Colonic mucosa (tissue), 4 donors: ENCODE measurements at regions not wholly inside any gene's neighbourhood (a gene's known extent, or its start where the extent isn't known, plus 50 kb on each side); places are given as distances from the start of the nearest gene placed in this dataset.
"Not testable (repeated sequence)": the region's sequence is repeated elsewhere in the genome, so short reads cannot be mapped to it uniquely, and the experiment has no call there.

ENCODE experiments used
- DNase-seq: peaks from one replicate; pipeline ENCODE4 v3.0.0-alpha.2; 2020
- H3K27ac ChIP-seq: fragments of 200-600 bp; one replicate; pipeline ENCODE4 v1.8.0; 2021
- H3K27me3 ChIP-seq: fragments of 200-600 bp; one replicate; pipeline ENCODE4 v1.8.0; 2021
- H3K36me3 ChIP-seq: fragments of 200-600 bp; one replicate; pipeline ENCODE4 v1.8.0; 2021
- H3K4me1 ChIP-seq: fragments of 200-600 bp; one replicate; pipeline ENCODE4 v1.8.0; 2021; ENCODE audit warnings: mild to moderate bottlenecking
- H3K4me3 ChIP-seq: fragments of 200-600 bp; one replicate; pipeline ENCODE4 v1.8.0; 2021
- H3K9ac ChIP-seq, 2 donors: one replicate each; pipeline ENCODE4 v1.7.0; 2013; ENCODE audit warnings: control low read depth in 2 of 2, low read depth in 2 of 2, low read length in 2 of 2
- H3K9me3 ChIP-seq: fragments of 200-600 bp; one replicate; pipeline ENCODE4 v1.8.0; 2021
- intact Hi-C: fragments of 100-400 bp; cut with DNase I; formaldehyde crosslinking; loops from one replicate; pipeline ENCODE4 v1.14.1; 2022
- TF ChIP-seq, protein P1 (sequence below): fragments of 200-600 bp; IDR thresholded peaks from one replicate; pipeline ENCODE4 v1.8.0; 2022; ENCODE audit warnings: antibody characterized with exemption, mild to moderate bottlenecking
- donor health status: healthy.
- donor health status: DM: no; HTN: no; CAD: no.
- donor health status: DM: no; HTN: no; CAD: no.

DNA sequence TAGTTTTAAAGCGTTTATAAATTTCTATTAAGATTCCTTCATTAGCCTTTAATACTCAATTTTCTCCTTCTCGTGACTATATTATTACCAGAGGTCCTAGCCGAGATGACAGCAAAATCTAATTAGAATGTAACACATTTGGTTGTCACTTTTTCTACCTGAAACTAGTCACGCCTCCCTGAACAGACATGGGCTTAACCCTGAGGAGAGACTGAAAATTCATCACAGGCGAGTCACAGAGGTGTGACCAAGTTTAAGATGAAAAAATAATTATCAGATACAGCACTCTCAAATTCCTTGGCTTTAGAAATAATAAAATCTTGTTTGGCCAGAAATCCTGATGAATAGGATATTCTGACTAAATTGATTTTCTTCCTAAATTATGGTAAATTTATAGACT, 834.4 kb upstream of the SLC39A10 start:
- Histone ChIP-seq H3K9ac (no peak overlapping the region), H3K4me3 (no peak overlapping the region), H3K9me3 (no peaks in the 10 kb centered on the region), H3K27me3 (no peaks in the 10 kb centered on the region), H3K36me3 (no peaks in the 10 kb centered on the region), H3K4me1 (no peaks in the 10 kb centered on the region), H3K27ac (no peak overlapping the region)
- no peak for DNase-seq
- intact Hi-C loops: no loop called here
- TF ChIP-seq, protein P1, sequence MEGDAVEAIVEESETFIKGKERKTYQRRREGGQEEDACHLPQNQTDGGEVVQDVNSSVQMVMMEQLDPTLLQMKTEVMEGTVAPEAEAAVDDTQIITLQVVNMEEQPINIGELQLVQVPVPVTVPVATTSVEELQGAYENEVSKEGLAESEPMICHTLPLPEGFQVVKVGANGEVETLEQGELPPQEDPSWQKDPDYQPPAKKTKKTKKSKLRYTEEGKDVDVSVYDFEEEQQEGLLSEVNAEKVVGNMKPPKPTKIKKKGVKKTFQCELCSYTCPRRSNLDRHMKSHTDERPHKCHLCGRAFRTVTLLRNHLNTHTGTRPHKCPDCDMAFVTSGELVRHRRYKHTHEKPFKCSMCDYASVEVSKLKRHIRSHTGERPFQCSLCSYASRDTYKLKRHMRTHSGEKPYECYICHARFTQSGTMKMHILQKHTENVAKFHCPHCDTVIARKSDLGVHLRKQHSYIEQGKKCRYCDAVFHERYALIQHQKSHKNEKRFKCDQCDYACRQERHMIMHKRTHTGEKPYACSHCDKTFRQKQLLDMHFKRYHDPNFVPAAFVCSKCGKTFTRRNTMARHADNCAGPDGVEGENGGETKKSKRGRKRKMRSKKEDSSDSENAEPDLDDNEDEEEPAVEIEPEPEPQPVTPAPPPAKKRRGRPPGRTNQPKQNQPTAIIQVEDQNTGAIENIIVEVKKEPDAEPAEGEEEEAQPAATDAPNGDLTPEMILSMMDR: no peak

DNA sequence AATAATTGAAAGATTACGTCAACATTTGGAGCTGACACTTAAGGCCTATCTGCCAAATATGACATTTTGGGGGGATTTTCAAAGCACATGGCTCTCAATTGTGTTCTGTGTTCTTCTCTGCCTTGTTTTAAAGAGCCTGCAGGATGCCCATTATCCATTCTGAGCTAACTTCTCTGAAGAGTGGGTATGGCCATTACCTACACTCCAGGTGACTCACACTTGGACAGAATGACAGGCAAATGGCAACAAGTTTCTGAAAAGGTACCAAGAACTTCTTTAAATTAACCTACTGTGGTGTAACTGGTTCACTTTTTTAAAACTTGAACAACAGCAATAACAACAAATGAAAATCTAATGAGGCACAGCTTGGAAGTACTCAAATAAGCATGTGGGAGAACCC, 834.9 kb upstream of the SLC39A10 start:
- H3K4me3 ChIP-seq: no peak overlapping the region
- no peak overlapping the region for H3K9ac ChIP-seq
- no peaks in the 10 kb centered on the region for H3K36me3 ChIP-seq
- no peaks in the 10 kb centered on the region for H3K4me1 ChIP-seq
- no peaks in the 10 kb centered on the region for H3K27me3 ChIP-seq
- no peak overlapping the region for H3K27ac ChIP-seq
- intact Hi-C loops: no loop called here
- TF ChIP-seq, protein P1: no peak
- no peak for DNase-seq
- H3K9me3 ChIP-seq: no peaks in the 10 kb centered on the region

DNA sequence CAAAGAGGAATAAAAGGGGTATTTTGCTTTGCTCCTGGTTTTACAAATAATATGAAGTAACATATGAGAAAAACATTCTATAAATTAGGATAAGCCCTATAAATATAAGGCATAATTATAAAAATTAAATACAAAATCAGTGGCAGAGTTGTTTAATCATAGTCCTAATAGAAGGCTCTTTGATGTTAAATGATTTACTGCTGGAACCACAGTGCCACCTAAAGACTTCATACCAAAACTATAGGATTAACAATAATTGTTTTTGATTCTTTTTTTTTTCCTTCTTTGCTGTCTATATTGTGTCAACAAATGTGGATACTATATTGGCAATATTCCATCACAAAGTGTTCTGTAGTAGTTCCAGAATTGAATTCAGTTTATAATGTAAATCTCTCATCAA, 837.7 kb upstream of the SLC39A10 start:
- Histone ChIP-seq H3K27me3 (no peaks in the 10 kb centered on the region), H3K27ac (no peak overlapping the region), H3K36me3 (no peaks in the 10 kb centered on the region), H3K4me3 (no peak overlapping the region), H3K9ac (no peak overlapping the region), H3K9me3 (no peaks in the 10 kb centered on the region), H3K4me1 (no peaks in the 10 kb centered on the region)
- DNase-seq: no peak
- intact Hi-C loops: no loop called here
- TF ChIP-seq, protein P1: no peak

DNA sequence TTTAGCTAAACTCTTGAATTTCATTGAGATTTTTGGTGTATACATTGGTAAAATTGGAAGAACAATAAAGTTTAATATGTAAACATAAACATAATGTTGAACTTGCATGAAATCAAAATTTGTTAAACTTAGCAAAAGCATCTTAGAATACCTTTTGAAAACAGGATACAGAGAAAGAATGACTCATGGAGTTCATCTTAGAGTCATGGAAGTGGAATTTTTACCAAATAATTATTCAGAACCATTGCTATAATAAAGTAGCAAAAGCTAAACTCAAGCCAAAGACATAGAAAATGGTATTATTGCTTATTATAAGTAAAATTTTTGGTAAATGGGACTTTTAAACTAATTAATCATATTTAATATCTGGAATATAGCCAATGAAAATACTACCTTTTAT, 841.6 kb upstream of the SLC39A10 start:
- no peak overlapping the region for H3K9ac ChIP-seq
- intact Hi-C loops: no loop called here
- no peak overlapping the region for H3K27ac ChIP-seq
- no peaks in the 10 kb centered on the region for H3K4me1 ChIP-seq
- no peaks in the 10 kb centered on the region for H3K36me3 ChIP-seq
- no peak for DNase-seq
- TF ChIP-seq, protein P1: no peak
- H3K27me3 ChIP-seq: no peaks in the 10 kb centered on the region
- no peaks in the 10 kb centered on the region for H3K9me3 ChIP-seq
- H3K4me3 ChIP-seq: no peak overlapping the region

DNA sequence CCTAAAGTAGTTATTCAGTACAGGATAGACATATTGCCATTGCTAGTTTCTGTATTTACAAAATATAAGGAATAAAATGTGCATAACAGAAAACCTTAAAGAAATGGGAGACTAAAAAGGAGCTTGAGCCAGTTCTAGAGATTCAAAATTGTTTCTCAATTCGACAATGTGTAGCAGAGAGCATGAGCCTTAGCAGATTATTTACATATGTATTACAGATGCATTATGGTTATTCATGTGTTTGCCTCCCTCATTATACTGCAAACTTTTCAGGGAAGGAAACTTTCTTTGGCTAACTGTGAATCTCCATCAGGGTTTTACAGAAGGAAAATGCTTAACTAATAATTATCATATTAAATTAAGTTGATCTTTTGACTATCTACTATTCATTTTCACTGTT, 854.4 kb upstream of the SLC39A10 start:
- no peak overlapping the region for H3K4me3 ChIP-seq
- H3K27me3 ChIP-seq: no peaks in the 10 kb centered on the region
- no peak overlapping the region for H3K9ac ChIP-seq
- intact Hi-C loops: no loop called here
- no peaks in the 10 kb centered on the region for H3K9me3 ChIP-seq
- TF ChIP-seq, protein P1: no peak
- no peaks in the 10 kb centered on the region for H3K4me1 ChIP-seq
- no peaks in the 10 kb centered on the region for H3K36me3 ChIP-seq
- no peak for DNase-seq
- no peak overlapping the region for H3K27ac ChIP-seq

DNA sequence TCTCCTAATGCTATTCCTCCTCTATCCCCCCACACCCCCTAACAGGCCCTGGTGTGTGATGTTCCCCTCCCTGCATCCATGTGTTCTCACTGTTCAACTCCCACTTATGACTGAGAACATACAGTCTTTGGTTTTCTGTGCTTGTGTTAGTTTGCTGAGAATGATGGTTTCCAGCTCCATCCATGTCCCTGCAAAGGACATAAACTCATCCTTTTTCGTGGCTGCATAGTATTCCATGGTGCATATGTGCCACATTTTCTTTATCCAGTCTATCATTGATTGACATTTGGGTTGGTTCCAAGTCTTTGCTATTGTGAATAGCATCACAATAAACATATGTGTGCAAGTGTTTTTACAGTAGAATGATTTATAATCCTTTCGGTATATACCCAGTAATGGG, 870.0 kb upstream of the SLC39A10 start:
- intact Hi-C loops, H3K27ac ChIP-seq, H3K27me3 ChIP-seq, H3K9me3 ChIP-seq, H3K4me3 ChIP-seq, DNase-seq, H3K9ac ChIP-seq, H3K4me1 ChIP-seq, H3K36me3 ChIP-seq: not testable (repeated sequence)

DNA sequence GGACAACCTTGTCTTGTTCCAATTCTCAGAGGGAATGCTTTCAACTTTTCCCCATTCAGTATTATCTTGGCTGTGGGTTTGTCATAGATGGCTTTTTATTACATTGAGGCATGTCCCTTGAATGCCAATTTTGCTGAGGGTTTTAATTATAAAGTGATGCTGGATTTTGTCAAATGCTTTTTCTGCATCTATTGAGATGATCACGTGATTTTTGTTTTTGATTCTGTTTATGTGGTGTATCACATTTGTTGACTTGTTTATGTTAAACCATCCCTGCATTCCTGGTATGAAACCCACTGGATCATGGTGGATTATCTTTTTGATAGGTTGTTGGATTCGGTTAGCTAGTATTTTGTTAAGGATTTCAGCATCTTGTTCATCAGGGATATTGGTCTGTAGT, 885.6 kb upstream of the SLC39A10 start:
- H3K4me3 ChIP-seq, H3K27ac ChIP-seq, DNase-seq, H3K9ac ChIP-seq, H3K4me1 ChIP-seq, intact Hi-C loops, H3K36me3 ChIP-seq, H3K27me3 ChIP-seq, H3K9me3 ChIP-seq: not testable (repeated sequence)
